Heart right ventricle (tissue), 16 donors: ENCODE measurements at regions not wholly inside any gene's neighbourhood (a gene's known extent, or its start where the extent isn't known, plus 50 kb on each side); places are given as distances from the start of the nearest gene placed in this dataset.

Experiments
- ATAC-seq, 8 donors: fragments of 200-7000 bp; cut with Tn5 transposase; one replicate each; pipeline ENCODE4 v1.9.1; 2020; ENCODE audit warnings: mild to moderate bottlenecking in 8 of 8, moderate library complexity in 8 of 8, moderate number of reproducible peaks in 1 of 8
- DNase-seq, 2 donors: peaks; one replicate each; pipeline ENCODE4 v3.0.0-alpha.2; 2020
- H3K27ac ChIP-seq, 10 donors: fragments of 200-600 bp; sonication (generic) in 2 of 10; one replicate each; pipeline versions ENCODE4 v1.5.0 to v1.8.0; 2020 to 2022; ENCODE audit warnings: mild to moderate bottlenecking in 3 of 10
- H3K27me3 ChIP-seq, 7 donors: fragments of 200-600 bp; one replicate each; pipeline ENCODE4 v1.8.0; 2021 to 2022; ENCODE audit warnings: mild to moderate bottlenecking in 2 of 7
- H3K36me3 ChIP-seq, 9 donors: fragments of 200-600 bp; sonication (generic) in 1 of 9; one replicate each; pipeline versions ENCODE4 v1.5.0 to v1.8.0; 2020 to 2022; ENCODE audit warnings: mild to moderate bottlenecking in 2 of 9
- H3K4me1 ChIP-seq, 9 donors: fragments of 200-600 bp; sonication (generic) in 1 of 9; one replicate each; pipeline versions ENCODE4 v1.5.0 to v1.8.0; 2020 to 2022; ENCODE audit warnings: mild to moderate bottlenecking in 4 of 9
- H3K4me3 ChIP-seq, 10 donors: fragments of 200-600 bp; sonication (generic) in 2 of 10; one replicate each; pipeline versions ENCODE4 v1.5.0 to v1.8.0; 2020 to 2022; ENCODE audit warnings: mild to moderate bottlenecking in 7 of 10, moderate library complexity in 2 of 10
- H3K9me3 ChIP-seq, 11 donors: fragments of 200-600 bp in 10 of 11; sonication (generic) in 2 of 11; one replicate each; pipeline versions ENCODE4 v1.5.0 to v1.8.0; 2013 to 2022; ENCODE audit warnings: mild to moderate bottlenecking in 2 of 11, control low read depth in 1 of 11, moderate library complexity in 1 of 11
- CTCF ChIP-seq, 9 donors: fragments of 200-600 bp; sonication (generic) in 2 of 9; IDR thresholded peaks; one replicate each; pipeline versions ENCODE4 v1.5.0 to v1.8.0; 2021 to 2022; ENCODE audit warnings: antibody characterized with exemption in 9 of 9, mild to moderate bottlenecking in 5 of 9, moderate library complexity in 1 of 9
- WGBS, 2 donors: extraction: QIAGEN DNeasy Blood & Tissue Kit; methylation state at CpG; one replicate each; pipeline ENCODE4 v1.1.7; 2013; ENCODE audit warnings: inconsistent platforms in 1 of 2; 5-methylcytosine and 5-hydroxymethylcytosine counted together
- intact Hi-C, 10 donors: fragments of 100-400 bp; cut with DNase I; formaldehyde crosslinking; loops; one replicate each; pipeline versions ENCODE4 v1.11.1 to v1.14.2; 2022
- donor health status: Arrhythmogenic right ventricular cardiomyopathy.
- donor health status: ischemic (EF 13 %, LVEDD 7.1; RV severe dilation, severe dysfunction).
- donor health status: healthy with polysubstance abuse.
- donor health status: DM: no; HTN: yes; CAD: no.
- donor health status: DM: no; HTN: no; CAD: no.
- donor health status: ischemic (EF 25% LVEDD 6.9; RV normal size, moderate dysfunction).
- donor health status: ischemic (EF 25% LVEDD 5.7; RV mildly dilated, moderate dysfunction).
- donor health status: healthy.
- donor health status: DM: yes; HTN: yes; CAD: no.
- donor health status: Ischemic cardiomyopathy.
- donor health status: ischemic (EF 35%, LVEDD 5.7; RV mildly dilated, moderate dysfunction).
- donor health status: nonischemic (EF 11% LVEDD 7.7; RV severe dilation, severe dysfunction).
- donor health status: DM: yes; HTN: yes; CAD: no.
- donor health status: PGD.
- donor health status: ischemic (EF 29% LVEDD 5.4; RV normal size, mild dysfunction).
- donor health status: nonischemic (EF 23%, LVEDD 6.1; RV moderate dilation, normal function).

- H3K27me3 ChIP-seq, result no peaks in the 10 kb centered on the region
- H3K9me3 ChIP-seq, result peaks cover 0 to 16% (median 0%) of the 10 kb centered on the region in 11 donors
- TF ChIP-seq CTCF (IDR thresholded peaks at IDR 0.05), result no peak
- no peaks in the 10 kb centered on the region for H3K36me3 ChIP-seq
- DNase-seq, result no peak
- H3K4me3 ChIP-seq, result no peak overlapping the region
- peak overlapping the region in 9 of 10 donors; percentile 19 to 75 (median 43) for H3K27ac ChIP-seq
- 61 to 65% methylated on average over 15 of the region's 15 CpGs for WGBS, 2 donors
- peak in 4 of 8 donors; percentile 8 to 33 (median 16) for ATAC-seq
- intact Hi-C loops, result loop anchor here in 1 of 10 donors (10.0 kb wide), 1 partner anchor 46 kb away; no protein-coding TSS in a partner anchor
- H3K4me1 ChIP-seq, result peaks cover 13 to 45% (median 23%) of the 10 kb centered on the region in 9 donors
These were observed 101.4 kb upstream of the PTPN1 start for GRCh38 chr20:50408526-50409364.

DNA sequence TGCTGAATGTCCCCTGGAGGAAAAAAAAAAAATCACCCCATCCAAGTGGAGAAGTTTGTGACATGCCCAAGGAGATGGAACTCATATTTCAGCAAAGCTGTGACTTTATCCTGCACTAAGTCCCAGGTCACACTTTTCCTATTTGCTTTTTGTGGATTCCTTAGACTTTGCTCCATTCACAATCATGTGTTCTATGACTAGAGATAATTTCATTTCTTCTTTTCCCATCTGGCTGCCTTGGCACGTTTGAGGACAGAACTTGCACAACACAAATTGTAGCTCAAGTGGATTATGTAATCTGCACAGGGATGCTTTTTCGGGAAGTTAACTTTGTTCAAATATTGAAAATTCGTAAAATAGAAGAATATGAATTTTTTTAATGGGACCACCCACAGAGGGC, 100.7 kb upstream of the PTPN1 start:
- ATAC-seq (peak in 7 of 8 donors; percentile 28 to 77 (median 52)), DNase-seq (no peak)
- no peak overlapping the region for H3K4me3 ChIP-seq
- H3K27me3 ChIP-seq, result no peaks in the 10 kb centered on the region
- no peaks in the 10 kb centered on the region for H3K36me3 ChIP-seq
- peaks cover 13 to 42% (median 19%) of the 10 kb centered on the region in 9 donors for H3K4me1 ChIP-seq
- H3K27ac ChIP-seq, result peak overlapping the region in 8 of 10 donors; percentile 19 to 75 (median 50)
- WGBS, 2 donors, result 45 to 48% methylated on average over 3 of the region's 3 CpGs
- intact Hi-C loops, result loop anchor here in 1 of 10 donors (10.0 kb wide), 1 partner anchor 45 kb away; no protein-coding TSS in a partner anchor
- H3K9me3 ChIP-seq, result peaks cover 0 to 20% (median 0%) of the 10 kb centered on the region in 11 donors
- TF ChIP-seq CTCF (IDR thresholded peaks at IDR 0.05), result no peak

DNA sequence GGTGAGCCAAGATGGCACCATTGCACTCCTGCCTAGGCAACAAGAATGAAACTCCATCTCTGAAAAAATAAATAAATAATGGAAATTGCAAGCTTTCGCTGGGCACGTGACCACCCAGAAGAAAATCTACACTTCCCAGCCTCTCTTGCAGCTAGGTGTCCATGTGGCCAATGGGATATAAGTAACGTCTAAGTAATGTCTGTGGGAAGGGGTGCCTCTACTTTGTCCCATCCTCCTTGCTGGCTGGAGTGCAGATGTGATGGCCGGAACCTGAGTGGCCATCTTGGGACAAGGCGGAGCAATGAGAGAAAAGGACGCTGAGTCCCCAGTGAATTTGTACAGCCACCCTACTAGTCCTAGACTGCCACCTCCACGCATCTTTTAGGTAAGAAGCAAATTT, 99.8 kb upstream of the PTPN1 start:
- no peak for ATAC-seq
- 96% methylated on average over 7 of the region's 7 CpGs for whole genome bisulfite sequencing, 2 donors
- H3K4me1 ChIP-seq, result peaks cover 14 to 49% (median 28%) of the 10 kb centered on the region in 9 donors
- no peak for DNase-seq
- no peaks in the 10 kb centered on the region for H3K36me3 ChIP-seq
- TF ChIP-seq CTCF (IDR thresholded peaks at IDR 0.05), result no peak
- no peaks in the 10 kb centered on the region for H3K27me3 ChIP-seq
- no peak overlapping the region for H3K4me3 ChIP-seq
- H3K27ac ChIP-seq, result peak overlapping the region in 3 of 10 donors; percentile 20 to 59 (median 58)
- intact Hi-C loops, result loop anchor here in 1 of 10 donors (10.0 kb wide), 1 partner anchor 106 kb away; no protein-coding TSS in a partner anchor
- peaks cover 0 to 20% (median 0%) of the 10 kb centered on the region in 11 donors for H3K9me3 ChIP-seq

- no peaks in the 10 kb centered on the region for H3K36me3 ChIP-seq
- H3K4me1 ChIP-seq, result peaks cover 19 to 62% (median 42%) of the 10 kb centered on the region in 9 donors
- WGBS, 2 donors, result 52 to 53% methylated on average over 6 of the region's 6 CpGs
- no peak for TF ChIP-seq CTCF (IDR thresholded peaks at IDR 0.05)
- H3K4me3 ChIP-seq, result no peak overlapping the region
- no peaks in the 10 kb centered on the region for H3K27me3 ChIP-seq
- peak overlapping the region in 4 of 10 donors; percentile 1 to 93 (median 16) for H3K27ac ChIP-seq
- ATAC-seq (no peak), DNase-seq (no peak)
- intact Hi-C loops, result loop anchor here in 2 of 10 donors (2.0 to 10.0 kb wide), 2 partner anchors 31 to 107 kb away; no protein-coding TSS in a partner anchor
- peaks cover 0 to 20% (median 0%) of the 10 kb centered on the region in 11 donors for H3K9me3 ChIP-seq
These were observed 98.1 kb upstream of the PTPN1 start for GRCh38 chr20:50412069-50412468.
